A549 (cell line): ENCODE measurements at regions not wholly inside any gene's neighbourhood (a gene's known extent, or its start where the extent isn't known, plus 50 kb on each side); places are given as distances from the start of the nearest gene placed in this dataset.

Experiments
- ATAC-seq, 2 experiments: fragments of 200-7000 bp in 1 of 2; fragments of >200 bp in 1 of 2; cut with Nextera tagmentation in 1 of 2; cut with Tn5 transposase in 1 of 2; 3 replicates each; pipeline versions ENCODE4 v1.8.0 to v1.9.1; 2018 to 2020; ENCODE audit warnings: mild to moderate bottlenecking in 1 of 2, moderate library complexity in 1 of 2
- CTCF ChIA-PET: fragments of 300-600 bp; sonication (Branson Sonifier 250); formaldehyde crosslinking; extraction: SDS; loops from one replicate; lab custom pipeline; 2021; ENCODE audit warnings: antibody characterized with exemption, inconsistent platforms; lab: Yijun Ruan, JAX
- POLR2A ChIA-PET: fragments of 350-600 bp; formaldehyde crosslinking; extraction: SDS; loops from one replicate; lab custom pipeline; 2021; ENCODE audit warnings: antibody characterized with exemption, inconsistent platforms; lab: Yijun Ruan, JAX
- DNase-seq, 2 experiments: peaks; one replicate each; pipeline versions ENCODE4 v3.0.0 to v3.0.0-alpha.2; 2011 to 2016; ENCODE audit warnings: low read depth in 1 of 2, low spot score in 1 of 2
- FAIRE-seq: peaks from 2 replicates; lab custom pipeline; 2011; peaks lifted over from hg19 to GRCh38; lab: Jason Lieb, UNC
- H3K27ac ChIP-seq, 2 experiments: fragments of >200 bp; sonication (Bioruptor Twin); formaldehyde crosslinking; 3 replicates each; pipeline ENCODE4 v1.5.1; 2016 to 2017
- H3K4me1 ChIP-seq: fragments of >200 bp; sonication (Bioruptor Twin); formaldehyde crosslinking; 3 replicates; pipeline ENCODE4 v1.6.1; 2016
- H3K4me2 ChIP-seq: fragments of >200 bp; sonication (Bioruptor Twin); formaldehyde crosslinking; 3 replicates; pipeline ENCODE4 v1.6.1; 2016
- H3K4me3 ChIP-seq: fragments of >200 bp; sonication (Bioruptor Twin); formaldehyde crosslinking; 3 replicates; pipeline ENCODE4 v1.5.1; 2016
- H3K9me3 ChIP-seq: fragments of >200 bp; sonication (Bioruptor Twin); formaldehyde crosslinking; 3 replicates; pipeline ENCODE4 v1.6.1; 2016
- BHLHE40 ChIP-seq: IDR thresholded peaks from 2 replicates; pipeline ENCODE4 v1.6.1; 2012; ENCODE audit warnings: low read depth, low read length, inconsistent platforms
- CBX8 ChIP-seq: fragments of 200-600 bp; sonication (generic); IDR thresholded peaks from 2 replicates; pipeline ENCODE4 v1.6.1; 2016
- CTCF ChIP-seq: fragments of >200 bp; sonication (Bioruptor Twin); formaldehyde crosslinking; IDR thresholded peaks from 3 replicates; pipeline ENCODE4 v1.5.1; 2016
- E2F6 ChIP-seq: IDR thresholded peaks from 2 replicates; pipeline ENCODE4 v1.6.1; 2012; ENCODE audit warnings: low read depth, borderline replicate concordance
- EP300 ChIP-seq, 2 experiments: fragments of >200 bp; sonication (Bioruptor Twin); formaldehyde crosslinking; IDR thresholded peaks; 2 replicates in 1 of 2; 3 replicates in 1 of 2; pipeline ENCODE4 v1.6.1; 2016 to 2017
- FOSB ChIP-seq: fragments of 250-450 bp; sonication (Bioruptor Pico); IDR thresholded peaks from 2 replicates; pipeline ENCODE4 v1.5.0; 2020; ENCODE audit warnings: mild to moderate bottlenecking, moderate library complexity
- FOSL2 ChIP-seq, 2 experiments: fragments of 450-650 bp in 1 of 2; fragments of >200 bp in 1 of 2; sonication (Bioruptor Twin) in 1 of 2; formaldehyde crosslinking; IDR thresholded peaks; 2 replicates each; pipeline versions ENCODE4 v1.5.0 to v1.6.1; 2016 to 2020; ENCODE audit warnings: mild to moderate bottlenecking in 1 of 2, moderate library complexity in 1 of 2
- HMGXB4 ChIP-seq: fragments of 250-450 bp; sonication (Bioruptor Pico); IDR thresholded peaks from 2 replicates; pipeline ENCODE4 v1.5.0; 2021; ENCODE audit warnings: mild to moderate bottlenecking, moderate library complexity, borderline replicate concordance
- HOXB13 ChIP-seq: fragments of 250-450 bp; sonication (Bioruptor Pico); IDR thresholded peaks from 2 replicates; pipeline ENCODE4 v1.5.0; 2020; ENCODE audit warnings: low read depth, mild to moderate bottlenecking, moderate library complexity
- HOXB5 ChIP-seq: fragments of 250-450 bp; sonication (Bioruptor Pico); IDR thresholded peaks from 2 replicates; pipeline ENCODE4 v1.5.0; 2020; ENCODE audit warnings: mild to moderate bottlenecking, moderate library complexity
- JUN ChIP-seq, 2 experiments: fragments of >200 bp; sonication (Bioruptor Twin); formaldehyde crosslinking; IDR thresholded peaks; 2 replicates in 1 of 2; 3 replicates in 1 of 2; pipeline ENCODE4 v1.6.1; 2016 to 2017
- MAZ ChIP-seq: fragments of 150-350 bp; IDR thresholded peaks from 2 replicates; pipeline ENCODE4 v1.6.1; 2014; ENCODE audit warnings: antibody characterized with exemption, low read depth, low read length, borderline replicate concordance
- NR3C1 ChIP-seq: fragments of >200 bp; sonication (Bioruptor Twin); formaldehyde crosslinking; IDR thresholded peaks from 3 replicates; pipeline ENCODE4 v1.6.1; 2017
- RCOR1 ChIP-seq: fragments of 150-350 bp; IDR thresholded peaks from 2 replicates; pipeline ENCODE4 v1.6.1; 2014; ENCODE audit warnings: antibody characterized with exemption, low read length, low read depth
- RNF2 ChIP-seq: fragments of 200-600 bp; sonication (generic); IDR thresholded peaks from 2 replicates; pipeline ENCODE4 v1.6.1; 2016; ENCODE audit warnings: low read depth, mild to moderate bottlenecking, antibody characterized with exemption, moderate library complexity, borderline replicate concordance
- SREBF2 ChIP-seq: fragments of 450-650 bp; IDR thresholded peaks from 2 replicates; pipeline ENCODE4 v1.6.1; 2014; ENCODE audit warnings: mild to moderate bottlenecking, moderate library complexity
- ZC3H11A ChIP-seq: fragments of 450-650 bp; IDR thresholded peaks from 2 replicates; pipeline ENCODE4 v1.6.1; 2014; ENCODE audit warnings: antibody characterized with exemption, mild to moderate bottlenecking
- ZFP36 ChIP-seq: fragments of 450-650 bp; IDR thresholded peaks from 2 replicates; pipeline ENCODE4 v1.6.1; 2014; ENCODE audit warnings: borderline replicate concordance; ENCODE audit not compliant: partially characterized antibody
- ZNF302 ChIP-seq: fragments of 250-450 bp; sonication (Bioruptor Pico); IDR thresholded peaks from 2 replicates; pipeline ENCODE4 v1.9.0; 2021; ENCODE audit warnings: inconsistent platforms, mild to moderate bottlenecking, moderate library complexity
- ZSCAN20 ChIP-seq: fragments of 250-450 bp; sonication (Bioruptor Pico); IDR thresholded peaks from 2 replicates; pipeline ENCODE4 v1.8.0; 2022; ENCODE audit warnings: mild to moderate bottlenecking, moderate library complexity
- WGBS: methylation state at CpG from one replicate; pipeline ENCODE4 v1.1.6; 2017; ENCODE audit errors: missing lambda C conversion rate; 5-methylcytosine and 5-hydroxymethylcytosine counted together
- TF ChIP-seq, protein P1 (sequence below): fragments of >200 bp; sonication (Bioruptor Twin); formaldehyde crosslinking; IDR thresholded peaks from 3 replicates; pipeline ENCODE4 v1.6.1; 2016

GRCh38 chr2:177326591-177326990, 62.1 kb upstream of the NFE2L2 start:
- no peak overlapping the region for H3K4me2 ChIP-seq
- TF ChIP-seq HOXB13 (CRISPR knock-in tag) (no peak), NR3C1 (no peak), HMGXB4 (CRISPR knock-in tag) (no peak), FOSL2 (IDR thresholded peaks at IDR 0.05) (no peak), FOSL2 (CRISPR knock-in tag; IDR thresholded peaks at IDR 0.05) (no peak), E2F6 (no peak), HOXB5 (CRISPR knock-in tag) (no peak), ZSCAN20 (CRISPR knock-in tag) (no peak), ZFP36 (no peak), RCOR1 (no peak), ZNF302 (CRISPR knock-in tag) (no peak), RNF2 (no peak), MAZ (no peak), ZC3H11A (no peak), CTCF (no peak)
- TF ChIP-seq, protein P1, sequence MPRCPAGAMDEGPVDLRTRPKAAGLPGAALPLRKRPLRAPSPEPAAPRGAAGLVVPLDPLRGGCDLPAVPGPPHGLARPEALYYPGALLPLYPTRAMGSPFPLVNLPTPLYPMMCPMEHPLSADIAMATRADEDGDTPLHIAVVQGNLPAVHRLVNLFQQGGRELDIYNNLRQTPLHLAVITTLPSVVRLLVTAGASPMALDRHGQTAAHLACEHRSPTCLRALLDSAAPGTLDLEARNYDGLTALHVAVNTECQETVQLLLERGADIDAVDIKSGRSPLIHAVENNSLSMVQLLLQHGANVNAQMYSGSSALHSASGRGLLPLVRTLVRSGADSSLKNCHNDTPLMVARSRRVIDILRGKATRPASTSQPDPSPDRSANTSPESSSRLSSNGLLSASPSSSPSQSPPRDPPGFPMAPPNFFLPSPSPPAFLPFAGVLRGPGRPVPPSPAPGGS = no peak
- DNase-seq (no peak), ATAC-seq (no peak), FAIRE-seq (no peak)
- H3K9me3 ChIP-seq = no peaks in the 10 kb centered on the region
- POLR2A ChIA-PET = no interaction called here
- H3K27ac ChIP-seq = no peak overlapping the region
- H3K4me3 ChIP-seq = no peak overlapping the region
- CTCF ChIA-PET = interaction anchor here (0.7 to 5.7 kb wide), 5 partner anchors 9 to 162 kb away, joined by 3 to 39 read pairs (median 5); no protein-coding TSS in a partner anchor
- peaks cover 17% of the 10 kb centered on the region; the same call in 2 of the 3 replicates for H3K4me1 ChIP-seq

DNA sequence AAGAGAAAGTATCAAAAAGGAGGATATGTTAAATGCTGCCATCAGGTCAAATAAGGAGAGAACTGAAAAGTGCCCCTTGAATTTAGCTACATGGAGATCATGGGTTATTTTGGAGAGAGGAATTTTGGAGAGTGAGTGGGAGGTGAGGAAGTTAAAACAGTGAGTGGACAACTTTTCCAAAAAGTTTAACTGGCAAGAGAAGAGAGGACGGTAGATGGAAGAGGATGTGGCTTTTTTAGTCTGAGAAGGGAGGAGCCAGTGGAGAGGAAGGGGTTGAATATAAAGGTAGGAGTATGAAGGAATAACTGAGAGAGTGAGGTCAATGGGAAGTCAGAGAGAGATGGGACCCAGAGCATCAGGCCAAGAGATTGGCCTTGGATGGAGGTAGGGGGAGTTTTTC, 62.5 kb upstream of the NFE2L2 start:
- WGBS = 92% methylated on average over 1 of the region's 1 CpG
- no peak overlapping the region for H3K4me2 ChIP-seq
- no peaks in the 10 kb centered on the region for H3K9me3 ChIP-seq
- peaks cover 21% of the 10 kb centered on the region; the same call in 2 of the 3 replicates for H3K4me1 ChIP-seq
- no peak for DNase-seq
- no peak overlapping the region for H3K4me3 ChIP-seq
- ATAC-seq = no peak
- H3K27ac ChIP-seq = no peak overlapping the region
- no peak for FAIRE-seq
- TF ChIP-seq CBX8 (no peak), E2F6 (no peak), FOSB (no peak), BHLHE40 (no peak), JUN (IDR thresholded peaks at IDR 0.05) (no peak), SREBF2 (no peak), EP300 (IDR thresholded peaks at IDR 0.05) (no peak), HOXB5 (CRISPR knock-in tag) (no peak)
- TF ChIP-seq, all 56 proteins: peak for 0
- POLR2A ChIA-PET = no interaction called here
- CTCF ChIA-PET = interaction anchor here (0.7 to 5.7 kb wide), 4 partner anchors 8 to 162 kb away, joined by 3 to 39 read pairs (median 6); no protein-coding TSS in a partner anchor
